Cardiac fibroblast (primary cell): ENCODE measurements at regions not wholly inside any gene's neighbourhood (a gene's known extent, or its start where the extent isn't known, plus 50 kb on each side); places are given as distances from the start of the nearest gene placed in this dataset.

ENCODE experiments used
- DNase-seq, 2 donors: peaks; one replicate each; pipeline versions ENCODE4 v3.0.0 to v3.0.0-alpha.2; 2010; ENCODE audit warnings: low read depth in 2 of 2
- H3K4me3 ChIP-seq, 2 donors: replicated peaks in 1 of 2; 1 replicate in 1 of 2; 2 replicates in 1 of 2; pipeline ENCODE4 v1.5.1; 2011; ENCODE audit warnings: low read depth in 2 of 2, low read length in 2 of 2, mild to moderate bottlenecking in 2 of 2, moderate library complexity in 1 of 2
- TF ChIP-seq, protein P1 (sequence below): IDR thresholded peaks from one replicate; pipeline ENCODE4 v1.5.1; 2011; ENCODE audit warnings: low read depth, mild to moderate bottlenecking, low read length, inconsistent platforms

GRCh38 chrX:125089761-125090445 is 229.8 kb upstream of the TEX13C start:
- H3K4me3 ChIP-seq, result no peak overlapping the region
- DNase-seq, result no peak
- TF ChIP-seq, protein P1, sequence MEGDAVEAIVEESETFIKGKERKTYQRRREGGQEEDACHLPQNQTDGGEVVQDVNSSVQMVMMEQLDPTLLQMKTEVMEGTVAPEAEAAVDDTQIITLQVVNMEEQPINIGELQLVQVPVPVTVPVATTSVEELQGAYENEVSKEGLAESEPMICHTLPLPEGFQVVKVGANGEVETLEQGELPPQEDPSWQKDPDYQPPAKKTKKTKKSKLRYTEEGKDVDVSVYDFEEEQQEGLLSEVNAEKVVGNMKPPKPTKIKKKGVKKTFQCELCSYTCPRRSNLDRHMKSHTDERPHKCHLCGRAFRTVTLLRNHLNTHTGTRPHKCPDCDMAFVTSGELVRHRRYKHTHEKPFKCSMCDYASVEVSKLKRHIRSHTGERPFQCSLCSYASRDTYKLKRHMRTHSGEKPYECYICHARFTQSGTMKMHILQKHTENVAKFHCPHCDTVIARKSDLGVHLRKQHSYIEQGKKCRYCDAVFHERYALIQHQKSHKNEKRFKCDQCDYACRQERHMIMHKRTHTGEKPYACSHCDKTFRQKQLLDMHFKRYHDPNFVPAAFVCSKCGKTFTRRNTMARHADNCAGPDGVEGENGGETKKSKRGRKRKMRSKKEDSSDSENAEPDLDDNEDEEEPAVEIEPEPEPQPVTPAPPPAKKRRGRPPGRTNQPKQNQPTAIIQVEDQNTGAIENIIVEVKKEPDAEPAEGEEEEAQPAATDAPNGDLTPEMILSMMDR, result no peak

DNA sequence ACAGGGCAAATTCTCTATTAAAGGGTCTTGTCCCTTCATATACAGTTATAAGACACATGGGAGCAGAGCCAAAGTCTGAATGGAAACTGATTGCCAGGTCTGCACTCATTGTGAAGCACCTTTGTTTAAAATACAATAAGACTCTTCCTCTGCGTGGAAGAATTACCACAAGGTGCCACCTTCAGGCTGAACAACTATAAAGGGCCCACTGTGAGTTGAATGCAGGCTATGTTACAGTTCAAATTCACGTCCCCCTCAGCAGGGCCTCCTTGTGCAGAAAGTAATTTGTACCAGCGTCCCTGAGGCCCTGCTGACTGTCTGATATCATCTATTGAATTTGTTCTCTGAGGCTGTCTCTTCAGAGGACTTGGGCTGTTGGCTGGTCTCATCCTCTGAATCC is 225.8 kb upstream of the TEX13C start:
- TF ChIP-seq, protein P1, result no peak
- no peak for DNase-seq
- no peak overlapping the region for H3K4me3 ChIP-seq

GRCh38 chrX:125094901-125095300 is 224.8 kb upstream of the TEX13C start:
- no peak for DNase-seq
- TF ChIP-seq, protein P1, result no peak
- H3K4me3 ChIP-seq, result no peak overlapping the region

GRCh38 chrX:125096469-125096868 is 223.2 kb upstream of the TEX13C start:
- DNase-seq, result no peak
- no peak overlapping the region for H3K4me3 ChIP-seq
- TF ChIP-seq, protein P1, result no peak

- H3K4me3 ChIP-seq, result no peak overlapping the region
- TF ChIP-seq, protein P1, result no peak
- DNase-seq, result no peak
Observed at GRCh38 chrX:125096870-125097269, 222.8 kb upstream of the TEX13C start.

DNA sequence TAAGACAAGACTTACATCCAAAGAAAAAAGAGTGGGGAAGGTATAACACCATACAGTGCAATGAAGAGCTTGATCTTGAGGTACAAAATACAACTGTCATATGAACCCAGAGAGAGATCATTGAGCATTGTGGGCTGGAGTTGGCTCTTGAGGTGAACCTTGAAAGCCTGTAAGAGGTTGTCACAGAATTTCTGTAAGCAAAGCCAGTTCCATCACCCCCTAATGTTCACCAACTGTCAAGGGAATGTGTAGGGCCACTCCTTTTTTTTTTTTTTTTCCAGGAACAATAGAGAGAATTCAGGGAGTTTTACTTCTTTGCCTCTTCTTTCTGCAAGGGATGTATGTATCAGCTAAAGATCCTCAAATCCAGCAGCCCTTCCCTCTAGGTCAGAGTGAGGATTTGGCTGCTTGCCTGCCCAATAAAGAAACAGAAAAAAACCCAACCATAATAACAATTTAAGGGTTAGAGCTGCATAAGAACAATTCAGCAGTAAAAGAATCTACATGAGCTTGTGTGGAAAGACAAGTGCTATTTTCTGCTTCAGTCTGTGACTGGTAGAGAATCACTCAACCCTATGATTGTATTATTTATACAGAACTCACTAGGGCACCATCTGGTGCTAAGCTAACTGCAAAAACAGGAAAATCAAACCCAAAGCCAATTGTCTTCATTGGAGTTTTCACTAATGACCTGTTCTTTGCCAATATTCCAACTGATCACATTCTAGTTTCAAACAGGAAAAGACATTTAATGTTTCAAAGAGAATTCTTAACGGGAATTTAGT is 217.5 kb upstream of the TEX13C start:
- H3K4me3 ChIP-seq, result no peak overlapping the region
- DNase-seq, result no peak
- TF ChIP-seq, protein P1, result no peak
